ENCODE measurements at regions not wholly inside any gene's neighbourhood (a gene's known extent, or its start where the extent isn't known, plus 50 kb on each side); places are given as distances from the start of the nearest gene placed in this dataset.

DNA sequence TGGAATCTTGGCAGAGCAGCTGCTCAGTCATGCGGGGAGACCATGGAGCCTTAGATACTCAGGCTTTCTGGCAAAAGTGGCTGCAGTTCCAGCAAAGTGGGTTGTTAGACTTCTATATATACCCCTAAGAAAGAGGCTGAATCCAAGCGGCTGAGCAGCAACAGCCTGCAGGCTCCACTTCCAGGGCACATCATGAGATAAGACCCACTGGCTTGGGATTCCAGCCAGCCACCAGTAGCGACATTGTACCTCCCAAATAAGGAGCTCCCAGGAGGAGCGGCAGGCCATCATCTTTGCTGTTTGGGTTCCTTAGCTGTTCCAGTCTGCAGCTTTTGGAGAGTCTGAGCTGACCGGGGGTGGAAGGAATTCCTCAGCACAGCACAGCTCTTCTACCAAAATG, 150.3 kb upstream of the ST6GAL2 start:
- Histone ChIP-seq H3K4me3 (ENCODE audit: low read length in 2 of 2) (no peak overlapping the region), H3K9me3 (ENCODE audit: control insufficient read depth in 2 of 2, low read length in 2 of 2) (peaks cover 0 to 1% of the 10 kb centered on the region in 2 donors), H3K36me3 (ENCODE audit: control insufficient read depth in 2 of 2, insufficient read depth in 2 of 2, low read length in 2 of 2) (no peaks in the 10 kb centered on the region), H3K4me1 (ENCODE audit: control insufficient read depth in 2 of 2, insufficient read depth in 2 of 2, low read length in 2 of 2) (no peaks in the 10 kb centered on the region), H3K27ac (ENCODE audit: low read depth in 2 of 2, low read length in 2 of 2) (no peak overlapping the region), H3K27me3 (ENCODE audit: control insufficient read depth in 2 of 2, insufficient read depth in 2 of 2, low read length in 2 of 2) (no peaks in the 10 kb centered on the region), H3K9ac (ENCODE audit: low read depth in 1 of 2, low read length in 2 of 2) (no peak overlapping the region)

DNA sequence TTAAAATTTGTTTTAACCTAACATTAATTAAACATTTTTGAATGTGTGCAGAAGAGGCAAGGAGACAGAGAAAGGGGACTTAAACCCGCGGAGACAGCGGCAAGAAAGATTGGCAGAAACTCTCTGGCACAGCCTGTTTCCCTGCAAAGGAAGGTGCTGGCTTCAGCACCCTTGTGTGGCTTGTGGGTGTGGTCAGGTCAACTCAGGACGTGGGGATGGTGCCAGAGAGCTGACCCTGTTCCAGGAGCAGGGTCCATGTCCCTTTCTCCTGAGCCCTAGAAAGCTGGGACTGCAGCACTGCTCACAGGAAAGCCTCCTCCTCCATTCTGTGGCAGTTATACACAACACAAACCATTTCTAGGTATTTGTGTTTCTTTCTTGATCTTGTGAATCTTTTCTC, 176.2 kb upstream of the ST6GAL2 start:
- Histone ChIP-seq H3K27ac (ENCODE audit: low read depth in 2 of 2, low read length in 2 of 2) (no peak overlapping the region), H3K36me3 (ENCODE audit: control insufficient read depth in 2 of 2, insufficient read depth in 2 of 2, low read length in 2 of 2) (no peaks in the 10 kb centered on the region), H3K4me1 (ENCODE audit: control insufficient read depth in 2 of 2, insufficient read depth in 2 of 2, low read length in 2 of 2) (peaks cover 0 to 10% of the 10 kb centered on the region in 2 donors), H3K27me3 (ENCODE audit: control insufficient read depth in 2 of 2, insufficient read depth in 2 of 2, low read length in 2 of 2) (no peaks in the 10 kb centered on the region), H3K4me3 (ENCODE audit: low read length in 2 of 2) (no peak overlapping the region), H3K9ac (ENCODE audit: low read depth in 1 of 2, low read length in 2 of 2) (no peak overlapping the region), H3K9me3 (ENCODE audit: control insufficient read depth in 2 of 2, low read length in 2 of 2) (no peaks in the 10 kb centered on the region)

DNA sequence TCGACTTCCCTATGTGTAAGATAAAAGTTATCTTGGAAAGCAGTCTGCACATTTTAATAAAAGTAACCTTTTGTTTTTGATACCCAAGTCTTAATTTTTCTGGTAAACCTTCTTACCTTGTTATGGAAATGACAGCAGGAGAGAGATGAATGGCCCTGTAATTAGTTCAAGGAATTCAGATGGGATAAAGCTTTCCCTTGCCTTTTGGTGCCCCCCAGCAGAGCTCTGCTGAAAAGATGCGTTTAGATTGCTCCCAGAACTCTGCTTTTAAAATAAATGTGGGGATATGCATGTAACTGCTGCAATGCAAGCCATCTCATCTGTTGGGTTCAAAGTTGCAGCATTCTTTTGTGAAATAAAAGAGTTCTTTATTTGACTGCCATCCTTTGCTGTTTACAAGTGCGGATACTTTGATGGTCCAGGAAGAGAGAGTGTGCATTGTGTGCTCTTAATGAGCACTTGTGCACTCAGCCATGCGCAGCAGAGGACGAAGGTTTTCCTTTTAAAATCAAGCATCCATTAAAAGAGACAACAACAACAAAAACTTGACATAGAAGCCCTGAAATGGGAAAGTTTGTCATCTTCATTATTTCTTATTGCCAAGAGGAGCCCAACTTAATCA, 176.7 kb upstream of the ST6GAL2 start:
- Histone ChIP-seq H3K27me3 (ENCODE audit: control insufficient read depth in 2 of 2, insufficient read depth in 2 of 2, low read length in 2 of 2) (no peaks in the 10 kb centered on the region), H3K27ac (ENCODE audit: low read depth in 2 of 2, low read length in 2 of 2) (no peak overlapping the region), H3K9me3 (ENCODE audit: control insufficient read depth in 2 of 2, low read length in 2 of 2) (no peaks in the 10 kb centered on the region), H3K4me3 (ENCODE audit: low read length in 2 of 2) (no peak overlapping the region), H3K36me3 (ENCODE audit: control insufficient read depth in 2 of 2, insufficient read depth in 2 of 2, low read length in 2 of 2) (no peaks in the 10 kb centered on the region), H3K9ac (ENCODE audit: low read depth in 1 of 2, low read length in 2 of 2) (no peak overlapping the region), H3K4me1 (ENCODE audit: control insufficient read depth in 2 of 2, insufficient read depth in 2 of 2, low read length in 2 of 2) (peaks cover 1 to 13% of the 10 kb centered on the region in 2 donors)

DNA sequence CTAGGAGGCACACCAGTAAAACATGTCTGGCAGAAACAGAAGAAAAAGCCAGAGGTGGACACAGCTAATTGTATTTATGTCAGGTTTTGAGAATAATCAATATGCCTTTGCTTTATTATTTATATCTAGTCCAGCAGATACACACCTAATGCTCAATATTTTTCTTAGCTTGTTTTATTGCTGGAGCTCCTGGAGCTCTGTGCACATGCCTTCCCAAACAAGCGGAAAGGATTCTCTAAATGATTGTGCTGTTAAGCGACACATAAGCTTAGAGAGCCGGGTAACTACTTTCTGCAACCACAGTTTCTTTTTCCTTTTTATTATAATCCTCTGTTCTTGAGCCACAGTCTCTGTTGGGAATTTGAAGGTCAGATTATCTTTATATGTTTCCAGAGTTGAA, 177.3 kb upstream of the ST6GAL2 start:
- Histone ChIP-seq H3K27me3 (ENCODE audit: control insufficient read depth in 2 of 2, insufficient read depth in 2 of 2, low read length in 2 of 2) (no peaks in the 10 kb centered on the region), H3K9me3 (ENCODE audit: control insufficient read depth in 2 of 2, low read length in 2 of 2) (no peaks in the 10 kb centered on the region), H3K4me3 (ENCODE audit: low read length in 2 of 2) (no peak overlapping the region)

DNA sequence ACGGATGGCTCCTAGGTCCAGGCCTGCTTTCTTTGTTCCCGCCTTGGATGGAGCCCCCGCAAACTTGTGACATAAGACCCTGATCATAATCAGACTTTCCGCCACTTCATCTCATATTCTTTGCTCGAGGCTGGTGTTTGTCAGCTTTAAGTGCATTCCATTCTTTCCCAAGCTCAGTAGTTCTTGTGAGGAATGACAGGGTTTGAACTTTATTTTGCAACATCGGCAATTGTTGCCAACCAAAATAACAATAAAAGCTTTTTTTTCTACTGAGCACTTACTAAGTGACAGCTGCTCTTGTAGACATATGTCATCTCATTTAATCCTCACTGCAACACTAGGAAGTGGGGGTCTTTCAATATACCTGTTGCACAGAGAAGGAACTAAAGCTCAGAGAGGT, 178.8 kb upstream of the ST6GAL2 start:
- H3K9ac ChIP-seq (ENCODE audit: low read depth in 1 of 2, low read length in 2 of 2), result no peak overlapping the region
- no peaks in the 10 kb centered on the region for H3K36me3 ChIP-seq (ENCODE audit: control insufficient read depth in 2 of 2, insufficient read depth in 2 of 2, low read length in 2 of 2)
- H3K4me1 ChIP-seq (ENCODE audit: control insufficient read depth in 2 of 2, insufficient read depth in 2 of 2, low read length in 2 of 2), result peaks cover 2 to 27% of the 10 kb centered on the region in 2 donors
- H3K9me3 ChIP-seq (ENCODE audit: control insufficient read depth in 2 of 2, low read length in 2 of 2), result no peaks in the 10 kb centered on the region
- no peaks in the 10 kb centered on the region for H3K27me3 ChIP-seq (ENCODE audit: control insufficient read depth in 2 of 2, insufficient read depth in 2 of 2, low read length in 2 of 2)
- H3K27ac ChIP-seq (ENCODE audit: low read depth in 2 of 2, low read length in 2 of 2), result no peak overlapping the region
- H3K4me3 ChIP-seq (ENCODE audit: low read length in 2 of 2), result no peak overlapping the region

More for the DNA sequence above, 177.3 kb upstream of the ST6GAL2 start:
- H3K27ac ChIP-seq (ENCODE audit: low read depth in 2 of 2, low read length in 2 of 2), result no peak overlapping the region
- H3K36me3 ChIP-seq (ENCODE audit: control insufficient read depth in 2 of 2, insufficient read depth in 2 of 2, low read length in 2 of 2), result no peaks in the 10 kb centered on the region
- H3K9ac ChIP-seq (ENCODE audit: low read depth in 1 of 2, low read length in 2 of 2), result no peak overlapping the region
- H3K4me1 ChIP-seq (ENCODE audit: control insufficient read depth in 2 of 2, insufficient read depth in 2 of 2, low read length in 2 of 2), result peaks cover 2 to 17% of the 10 kb centered on the region in 2 donors

DNA sequence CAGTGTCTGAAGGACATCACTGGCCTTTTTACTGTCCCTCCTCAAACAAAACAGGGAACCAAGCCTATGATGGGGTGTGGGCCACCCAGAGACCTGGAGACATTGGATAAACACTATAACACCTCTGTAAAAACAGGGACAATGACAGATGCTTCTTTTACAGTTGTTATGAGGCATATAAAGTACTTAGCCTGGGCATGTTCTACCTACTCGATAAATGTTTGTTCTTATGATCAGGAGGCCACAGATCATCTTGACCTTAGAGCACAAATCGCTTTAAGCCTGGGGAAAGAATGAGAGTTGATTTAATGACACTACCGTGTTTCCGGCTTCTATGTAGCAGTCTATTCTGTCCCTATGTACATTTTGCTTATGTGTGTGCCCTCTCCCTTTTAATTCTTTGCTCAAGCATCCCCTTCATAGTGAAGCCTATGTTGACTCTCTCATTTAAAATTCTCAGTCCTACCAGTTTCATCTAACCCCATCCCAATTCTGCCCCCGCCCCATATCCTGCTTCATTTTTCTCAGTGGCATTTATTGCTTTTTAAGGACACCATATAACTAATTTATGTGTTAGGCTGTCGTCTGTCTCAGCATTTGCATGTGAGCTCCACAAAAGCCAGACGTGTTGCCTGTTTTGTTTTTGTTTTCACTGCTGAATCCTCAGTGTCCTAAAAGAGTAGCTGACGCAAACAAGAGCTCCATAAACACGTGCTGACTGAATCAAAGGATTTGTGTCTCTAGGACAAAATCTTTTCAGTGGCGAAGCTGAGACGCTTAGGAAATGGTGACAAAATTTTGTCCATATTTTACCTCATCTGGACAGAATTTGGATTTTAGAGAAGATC, 182.3 kb upstream of the ST6GAL2 start:
- H3K36me3 ChIP-seq (ENCODE audit: control insufficient read depth in 2 of 2, insufficient read depth in 2 of 2, low read length in 2 of 2), result no peaks in the 10 kb centered on the region
- no peaks in the 10 kb centered on the region for H3K9me3 ChIP-seq (ENCODE audit: control insufficient read depth in 2 of 2, low read length in 2 of 2)
- H3K27ac ChIP-seq (ENCODE audit: low read depth in 2 of 2, low read length in 2 of 2), result no peak overlapping the region
- H3K9ac ChIP-seq (ENCODE audit: low read depth in 1 of 2, low read length in 2 of 2), result no peak overlapping the region
- no peaks in the 10 kb centered on the region for H3K27me3 ChIP-seq (ENCODE audit: control insufficient read depth in 2 of 2, insufficient read depth in 2 of 2, low read length in 2 of 2)
- H3K4me1 ChIP-seq (ENCODE audit: control insufficient read depth in 2 of 2, insufficient read depth in 2 of 2, low read length in 2 of 2), result peaks cover 4 to 34% of the 10 kb centered on the region in 2 donors
- H3K4me3 ChIP-seq (ENCODE audit: low read length in 2 of 2), result no peak overlapping the region

DNA sequence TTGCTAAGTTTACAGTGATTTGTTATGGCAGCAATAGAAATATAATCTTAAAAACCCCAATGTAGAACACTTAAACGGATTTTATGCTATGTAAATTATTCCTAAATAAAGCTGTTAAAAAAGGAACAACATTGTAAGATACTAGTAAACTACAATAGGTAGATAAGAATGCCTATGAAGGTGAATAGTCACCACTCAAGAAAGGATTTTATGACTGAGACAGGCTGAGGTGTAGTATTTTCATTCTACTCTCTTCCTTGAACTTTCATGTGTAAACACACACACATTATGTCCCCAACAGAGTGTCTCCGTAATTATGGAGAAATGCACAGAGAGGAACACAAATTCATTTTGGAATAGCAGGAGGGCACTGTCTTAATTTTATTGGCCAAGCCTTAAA, 183.9 kb upstream of the ST6GAL2 start:
- Histone ChIP-seq H3K36me3 (ENCODE audit: control insufficient read depth in 2 of 2, insufficient read depth in 2 of 2, low read length in 2 of 2) (no peaks in the 10 kb centered on the region), H3K27ac (ENCODE audit: low read depth in 2 of 2, low read length in 2 of 2) (no peak overlapping the region), H3K27me3 (ENCODE audit: control insufficient read depth in 2 of 2, insufficient read depth in 2 of 2, low read length in 2 of 2) (no peaks in the 10 kb centered on the region), H3K9ac (ENCODE audit: low read depth in 1 of 2, low read length in 2 of 2) (no peak overlapping the region), H3K4me1 (ENCODE audit: control insufficient read depth in 2 of 2, insufficient read depth in 2 of 2, low read length in 2 of 2) (peaks cover 4 to 34% of the 10 kb centered on the region in 2 donors), H3K9me3 (ENCODE audit: control insufficient read depth in 2 of 2, low read length in 2 of 2) (no peaks in the 10 kb centered on the region), H3K4me3 (ENCODE audit: low read length in 2 of 2) (no peak overlapping the region)

DNA sequence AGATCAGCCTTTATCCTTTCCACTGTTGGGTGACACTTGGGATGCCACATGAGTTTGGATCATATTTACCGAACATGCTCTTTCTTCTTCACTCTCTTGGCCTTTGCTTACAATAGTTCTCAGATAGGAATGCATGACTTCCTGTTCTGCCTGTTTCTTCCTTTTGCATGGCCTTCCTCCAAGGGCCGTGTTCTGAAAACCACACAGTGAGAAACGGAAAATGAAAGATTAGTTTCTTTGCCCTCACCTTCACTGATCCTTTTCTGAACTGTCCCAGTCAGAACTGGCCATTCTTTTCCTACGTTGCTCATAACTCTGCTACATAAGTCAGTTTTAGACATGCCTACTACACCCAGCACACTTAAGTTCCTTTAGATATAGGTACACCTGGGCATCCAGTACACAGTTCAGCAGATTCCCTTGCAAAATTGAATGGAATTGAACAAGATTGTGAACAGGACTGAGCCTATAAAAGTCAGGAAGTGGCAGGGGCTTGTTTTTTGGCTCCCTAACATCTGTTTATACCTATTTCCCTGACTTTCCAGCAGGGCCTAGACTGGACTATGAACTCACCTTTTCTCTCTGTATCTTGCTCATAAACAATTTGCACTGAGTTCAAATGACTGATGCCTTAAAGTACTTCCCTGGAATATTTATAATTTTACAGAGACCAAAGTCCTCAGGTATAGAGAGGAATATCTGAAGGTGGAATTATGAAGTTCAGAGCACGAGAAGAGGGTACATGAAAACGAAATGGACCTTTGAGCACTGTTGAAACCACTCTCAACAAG, 186.4 kb upstream of the ST6GAL2 start:
- Histone ChIP-seq H3K9me3 (ENCODE audit: control insufficient read depth in 2 of 2, low read length in 2 of 2) (no peaks in the 10 kb centered on the region), H3K27me3 (ENCODE audit: control insufficient read depth in 2 of 2, insufficient read depth in 2 of 2, low read length in 2 of 2) (no peaks in the 10 kb centered on the region), H3K9ac (ENCODE audit: low read depth in 1 of 2, low read length in 2 of 2) (no peak overlapping the region), H3K36me3 (ENCODE audit: control insufficient read depth in 2 of 2, insufficient read depth in 2 of 2, low read length in 2 of 2) (no peaks in the 10 kb centered on the region), H3K4me1 (ENCODE audit: control insufficient read depth in 2 of 2, insufficient read depth in 2 of 2, low read length in 2 of 2) (peaks cover 4 to 34% of the 10 kb centered on the region in 2 donors), H3K4me3 (ENCODE audit: low read length in 2 of 2) (peak overlapping the region in 1 of 2 donors; percentile 7), H3K27ac (ENCODE audit: low read depth in 2 of 2, low read length in 2 of 2) (peak overlapping the region in 1 of 2 donors; percentile 44)

DNA sequence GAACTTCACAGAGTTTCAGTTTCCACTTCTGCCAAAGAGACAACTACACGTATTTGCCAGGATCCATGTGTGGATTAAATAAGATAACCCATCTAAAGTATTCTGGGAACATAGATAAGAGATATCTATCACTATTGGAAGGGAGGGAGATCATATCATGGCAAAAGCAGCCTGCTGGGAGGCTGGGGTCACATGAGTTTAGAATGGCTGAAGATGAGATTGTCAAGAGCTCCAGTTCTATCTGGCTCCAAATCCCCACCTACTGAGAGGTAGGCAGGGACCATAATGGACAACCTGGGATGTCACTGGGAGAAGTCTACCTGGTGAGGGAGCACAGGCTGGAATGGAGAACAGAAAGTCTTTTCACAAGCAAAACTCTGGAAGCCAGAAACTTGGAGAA, 192.6 kb upstream of the ST6GAL2 start:
- Histone ChIP-seq H3K9me3 (ENCODE audit: control insufficient read depth in 2 of 2, low read length in 2 of 2) (no peaks in the 10 kb centered on the region), H3K4me3 (ENCODE audit: low read length in 2 of 2) (no peak overlapping the region), H3K9ac (ENCODE audit: low read depth in 1 of 2, low read length in 2 of 2) (no peak overlapping the region), H3K27me3 (ENCODE audit: control insufficient read depth in 2 of 2, insufficient read depth in 2 of 2, low read length in 2 of 2) (no peaks in the 10 kb centered on the region), H3K36me3 (ENCODE audit: control insufficient read depth in 2 of 2, insufficient read depth in 2 of 2, low read length in 2 of 2) (no peaks in the 10 kb centered on the region), H3K4me1 (ENCODE audit: control insufficient read depth in 2 of 2, insufficient read depth in 2 of 2, low read length in 2 of 2) (no peaks in the 10 kb centered on the region), H3K27ac (ENCODE audit: low read depth in 2 of 2, low read length in 2 of 2) (no peak overlapping the region)

DNA sequence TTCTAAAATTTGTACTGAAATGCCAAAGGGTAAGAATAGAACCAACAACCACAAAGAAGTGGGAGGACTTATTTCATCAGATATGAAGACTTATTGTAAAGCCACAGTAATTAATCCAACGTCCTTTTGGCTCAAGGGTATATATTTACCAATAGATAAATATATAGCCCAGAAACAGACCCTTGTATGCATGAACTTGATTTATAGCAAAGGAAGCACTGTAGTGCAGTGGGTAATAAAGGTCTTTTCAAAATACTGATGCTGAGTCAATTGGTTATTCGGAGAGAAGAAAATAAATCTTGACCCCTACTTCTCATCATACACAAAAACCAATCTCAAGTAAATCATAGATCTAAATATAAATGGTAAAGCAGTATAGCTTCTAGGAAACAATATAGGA, 200.5 kb upstream of the ST6GAL2 start:
- Histone ChIP-seq H3K4me1 (ENCODE audit: control insufficient read depth in 2 of 2, insufficient read depth in 2 of 2, low read length in 2 of 2) (no peaks in the 10 kb centered on the region), H3K9me3 (ENCODE audit: control insufficient read depth in 2 of 2, low read length in 2 of 2) (no peaks in the 10 kb centered on the region), H3K27me3 (ENCODE audit: control insufficient read depth in 2 of 2, insufficient read depth in 2 of 2, low read length in 2 of 2) (no peaks in the 10 kb centered on the region), H3K36me3 (ENCODE audit: control insufficient read depth in 2 of 2, insufficient read depth in 2 of 2, low read length in 2 of 2) (no peaks in the 10 kb centered on the region), H3K27ac (ENCODE audit: low read depth in 2 of 2, low read length in 2 of 2) (no peak overlapping the region), H3K4me3 (ENCODE audit: low read length in 2 of 2) (no peak overlapping the region), H3K9ac (ENCODE audit: low read depth in 1 of 2, low read length in 2 of 2) (no peak overlapping the region)

All from mucosa of rectum (tissue), 2 donors.